ENCODE measurements at regions not wholly inside any gene's neighbourhood (a gene's known extent, or its start where the extent isn't known, plus 50 kb on each side); places are given as distances from the start of the nearest gene placed in this dataset.

GRCh38 chr1:14180738-14181137, 417.7 kb upstream of the KAZN start:
- H3K27me3 ChIP-seq (ENCODE audit: control insufficient read depth in 2 of 2, insufficient read depth in 2 of 2, low read length in 2 of 2): no peaks in the 10 kb centered on the region
- intact Hi-C loops (cut with micrococcal nuclease) (no loop called here), dilution Hi-C loops (cut with MboI; ENCODE audit: extremely low pct_ligation_motif_present, low sequenced_read_pairs) (no loop called here)
- H3K79me2 ChIP-seq (ENCODE audit: control insufficient read depth, insufficient read depth, low read length): no peaks in the 10 kb centered on the region
- FAIRE-seq (no peak), DNase-seq (ENCODE audit: low read depth, low spot score) (no peak)
- no peaks in the 10 kb centered on the region for H3K36me3 ChIP-seq (ENCODE audit: control insufficient read depth in 2 of 2, extremely low read depth in 1 of 2, insufficient read depth in 2 of 2, low read length in 2 of 2)
- H3K4me2 ChIP-seq (ENCODE audit: insufficient read depth, low read length): no peak overlapping the region
- ChIA-PET CTCF (no interaction called here), POLR2A (no interaction called here)
- no peak overlapping the region for H3K27ac ChIP-seq (ENCODE audit: insufficient read depth, low read depth, low read length)
- TF ChIP-seq FOS (IDR thresholded peaks at IDR 0.05; ENCODE audit: borderline replicate concordance, insufficient read depth, low read length): no peak
- H3K9ac ChIP-seq (replicated peaks; ENCODE audit: extremely low read depth, insufficient read depth, low read length): no peak overlapping the region
- H3K9me3 ChIP-seq (replicated peaks; ENCODE audit: control insufficient read depth, insufficient read depth, low read length): peaks cover 5% of the 10 kb centered on the region
- no peaks in the 10 kb centered on the region for H4K20me1 ChIP-seq (replicated peaks; ENCODE audit: control insufficient read depth, extremely low read depth, insufficient read depth, low read length)
- H2AFZ ChIP-seq (ENCODE audit: low read depth, low read length): no peak overlapping the region
- no peaks in the 10 kb centered on the region for H3K4me1 ChIP-seq (ENCODE audit: control insufficient read depth, extremely low read depth, insufficient read depth, low read length)
- H3K9me1 ChIP-seq (replicated peaks; ENCODE audit: control insufficient read depth, extremely low read depth, insufficient read depth, low read length): no peaks in the 10 kb centered on the region
- H3K4me3 ChIP-seq (replicated peaks in 1 of 3; ENCODE audit: insufficient read depth in 1 of 3, low read depth in 1 of 3, low read length in 3 of 3): no peak overlapping the region
- no TSS peak for BruUV-seq (replicated peaks)

GRCh38 chr1:14181191-14181795, 417.2 kb upstream of the KAZN start:
- H3K9ac ChIP-seq (replicated peaks; ENCODE audit: extremely low read depth, insufficient read depth, low read length): no peak overlapping the region
- no peaks in the 10 kb centered on the region for H3K4me1 ChIP-seq (ENCODE audit: control insufficient read depth, extremely low read depth, insufficient read depth, low read length)
- no peak overlapping the region for H3K4me2 ChIP-seq (ENCODE audit: insufficient read depth, low read length)
- H3K4me3 ChIP-seq (replicated peaks in 1 of 3; ENCODE audit: insufficient read depth in 1 of 3, low read depth in 1 of 3, low read length in 3 of 3): no peak overlapping the region
- no peaks in the 10 kb centered on the region for H3K79me2 ChIP-seq (ENCODE audit: control insufficient read depth, insufficient read depth, low read length)
- H3K9me1 ChIP-seq (replicated peaks; ENCODE audit: control insufficient read depth, extremely low read depth, insufficient read depth, low read length): no peaks in the 10 kb centered on the region
- BruUV-seq (replicated peaks): no TSS peak
- ChIA-PET POLR2A (no interaction called here), CTCF (no interaction called here)
- H3K27me3 ChIP-seq (ENCODE audit: control insufficient read depth in 2 of 2, insufficient read depth in 2 of 2, low read length in 2 of 2): no peaks in the 10 kb centered on the region
- intact Hi-C loops (cut with micrococcal nuclease) (no loop called here), dilution Hi-C loops (cut with MboI; ENCODE audit: extremely low pct_ligation_motif_present, low sequenced_read_pairs) (no loop called here)
- H3K27ac ChIP-seq (ENCODE audit: insufficient read depth, low read depth, low read length): no peak overlapping the region
- DNase-seq (ENCODE audit: low read depth, low spot score) (no peak), FAIRE-seq (no peak)
- H3K36me3 ChIP-seq (ENCODE audit: control insufficient read depth in 2 of 2, extremely low read depth in 1 of 2, insufficient read depth in 2 of 2, low read length in 2 of 2): no peaks in the 10 kb centered on the region
- no peak overlapping the region for H2AFZ ChIP-seq (ENCODE audit: low read depth, low read length)
- TF ChIP-seq JUN (IDR thresholded peaks at IDR 0.05; ENCODE audit: borderline replicate concordance, insufficient read depth, insufficient read length, low read depth) (no peak), MAX (IDR thresholded peaks at IDR 0.05; ENCODE audit: insufficient read depth, insufficient read length) (no peak), FOS (IDR thresholded peaks at IDR 0.05; ENCODE audit: borderline replicate concordance, insufficient read depth, low read length) (no peak), CTCF (IDR thresholded peaks at IDR 0.05; ENCODE audit: extremely low read depth in 1 of 2, insufficient read depth in 1 of 2, low read depth in 1 of 2, low read length in 2 of 2) (no peak), MYC (IDR thresholded peaks at IDR 0.05; ENCODE audit: low read depth, low read length) (no peak), POLR2A (IDR thresholded peaks at IDR 0.05; ENCODE audit: low read depth, low read length) (no peak), POLR2AphosphoS5 (IDR thresholded peaks at IDR 0.05; ENCODE audit: insufficient read depth, low read depth, low read length) (no peak), GATA2 (IDR thresholded peaks at IDR 0.05; ENCODE audit: insufficient read depth, insufficient read length, low read depth, low read length) (no peak), EZH2 (IDR thresholded peaks at IDR 0.05; ENCODE audit: borderline replicate concordance, low read depth, low read length, severe bottlenecking) (no peak)
- H4K20me1 ChIP-seq (replicated peaks; ENCODE audit: control insufficient read depth, extremely low read depth, insufficient read depth, low read length): no peaks in the 10 kb centered on the region
- H3K9me3 ChIP-seq (replicated peaks; ENCODE audit: control insufficient read depth, insufficient read depth, low read length): peaks cover 1% of the 10 kb centered on the region
